ENCODE measurements at regions not wholly inside any gene's neighbourhood (a gene's known extent, or its start where the extent isn't known, plus 50 kb on each side); places are given as distances from the start of the nearest gene placed in this dataset.

DNA sequence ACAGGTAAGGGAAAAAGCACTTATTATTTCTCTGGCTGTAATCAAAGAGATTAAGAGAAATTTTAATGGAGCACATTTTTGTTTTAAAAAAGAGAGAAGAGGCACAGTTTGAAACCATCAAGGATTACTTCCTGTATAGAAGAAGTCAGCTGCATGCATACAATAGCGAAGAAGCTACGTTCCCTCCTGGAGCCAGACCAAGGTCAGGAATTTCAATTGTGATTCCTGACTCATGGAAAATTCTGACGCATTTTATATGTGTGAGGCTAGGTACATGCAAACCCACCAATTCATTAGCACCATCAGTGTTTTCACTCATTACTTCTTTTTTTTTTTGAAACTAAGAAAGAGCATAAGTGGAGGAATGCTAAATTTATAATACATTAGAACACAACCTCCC lies 232.7 kb upstream of the SGK1 start:
- no peak overlapping the region for H3K27ac ChIP-seq
- peaks cover 6% of the 10 kb centered on the region for H3K4me1 ChIP-seq
- H3K27me3 ChIP-seq (ENCODE audit: control insufficient read depth, insufficient read depth, low read length) = no peaks in the 10 kb centered on the region
- no peak overlapping the region for H2AFZ ChIP-seq
- H3K4me2 ChIP-seq (ENCODE audit: low read length) = peak overlapping the region; percentile 48
- peak overlapping the region; percentile 23 for H3K4me3 ChIP-seq (ENCODE audit: low read depth, low read length)
- H3K9me3 ChIP-seq (ENCODE audit: control insufficient read depth, low read length) = no peaks in the 10 kb centered on the region
- no peaks in the 10 kb centered on the region for H3K79me2 ChIP-seq
- TF ChIP-seq CTCF (IDR thresholded peaks at IDR 0.05) = no peak
- H3K36me3 ChIP-seq (ENCODE audit: control insufficient read depth, insufficient read depth, low read length) = no peaks in the 10 kb centered on the region
- H3K9ac ChIP-seq = no peak overlapping the region

- H2AFZ ChIP-seq = no peak overlapping the region
- no peaks in the 10 kb centered on the region for H3K9me3 ChIP-seq (ENCODE audit: control insufficient read depth, low read length)
- no peaks in the 10 kb centered on the region for H3K79me2 ChIP-seq
- H3K9ac ChIP-seq = no peak overlapping the region
- peaks cover 6% of the 10 kb centered on the region for H3K4me1 ChIP-seq
- no peak overlapping the region for H3K4me3 ChIP-seq (ENCODE audit: low read depth, low read length)
- H3K27ac ChIP-seq = no peak overlapping the region
- H3K27me3 ChIP-seq (ENCODE audit: control insufficient read depth, insufficient read depth, low read length) = no peaks in the 10 kb centered on the region
- no peak overlapping the region for H3K4me2 ChIP-seq (ENCODE audit: low read length)
- TF ChIP-seq CTCF (IDR thresholded peaks at IDR 0.05) = no peak
- no peaks in the 10 kb centered on the region for H3K36me3 ChIP-seq (ENCODE audit: control insufficient read depth, insufficient read depth, low read length)
Measured at GRCh38 chr6:134549854-134550253, 231.9 kb upstream of the SGK1 start.

DNA sequence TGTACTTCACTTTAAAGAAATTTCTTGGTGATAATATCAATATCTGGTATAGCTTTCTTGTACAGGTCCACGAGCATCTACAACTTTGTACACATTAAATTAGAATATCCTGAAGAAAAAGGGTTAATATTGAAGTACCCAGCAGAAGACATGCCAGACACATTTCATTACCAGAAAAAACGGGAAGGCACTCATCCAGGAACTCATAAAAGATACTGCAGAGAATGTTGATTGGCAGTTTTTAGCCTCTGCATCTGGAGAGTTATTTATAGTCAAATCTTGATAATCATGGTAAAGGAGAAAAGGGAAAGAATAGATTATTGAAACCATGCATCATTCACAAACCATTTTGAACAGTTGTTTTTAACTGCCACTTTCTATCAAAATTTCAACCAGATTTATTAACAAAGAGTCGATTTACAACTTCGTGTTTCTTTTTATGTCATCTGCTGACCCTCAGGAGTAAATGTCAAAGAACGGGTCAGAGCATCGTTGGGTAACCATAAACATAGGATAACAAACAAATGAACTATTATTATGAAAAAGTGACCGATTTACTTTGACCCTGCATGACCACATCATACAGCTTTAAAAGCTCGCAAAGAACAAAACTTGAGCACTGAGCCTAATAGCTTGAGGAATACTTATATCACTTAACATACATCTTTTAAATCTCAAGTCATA lies 229.2 kb upstream of the SGK1 start:
- Histone ChIP-seq H3K36me3 (ENCODE audit: control insufficient read depth, insufficient read depth, low read length) (no peaks in the 10 kb centered on the region), H3K9ac (no peak overlapping the region), H2AFZ (no peak overlapping the region), H3K4me2 (ENCODE audit: low read length) (no peak overlapping the region), H3K9me3 (ENCODE audit: control insufficient read depth, low read length) (no peaks in the 10 kb centered on the region), H3K27me3 (ENCODE audit: control insufficient read depth, insufficient read depth, low read length) (no peaks in the 10 kb centered on the region), H3K4me3 (ENCODE audit: low read depth, low read length) (no peak overlapping the region), H3K27ac (no peak overlapping the region), H3K79me2 (no peaks in the 10 kb centered on the region), H3K4me1 (peaks cover 12% of the 10 kb centered on the region)
- no peak for TF ChIP-seq CTCF (IDR thresholded peaks at IDR 0.05)

DNA sequence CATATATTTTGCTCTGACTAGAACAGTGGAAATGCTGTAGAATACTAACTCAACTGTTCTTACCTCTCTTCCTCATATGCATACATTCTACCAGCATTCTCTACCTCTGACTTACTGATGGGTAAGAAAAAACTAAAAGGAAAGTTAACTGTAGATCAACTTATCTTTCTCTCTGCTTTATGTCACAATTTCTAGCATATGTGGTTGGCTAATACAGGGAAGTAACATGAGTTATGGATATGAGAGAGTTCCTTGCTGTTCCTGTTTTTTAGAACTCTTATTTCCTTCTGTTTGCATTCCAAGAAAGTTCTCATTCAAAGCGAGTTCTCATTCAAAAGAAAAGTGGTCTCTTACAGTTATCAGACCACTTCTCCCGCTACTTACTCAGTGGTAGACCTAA lies 226.8 kb upstream of the SGK1 start:
- H3K27ac ChIP-seq = no peak overlapping the region
- no peaks in the 10 kb centered on the region for H3K79me2 ChIP-seq
- H3K4me3 ChIP-seq (ENCODE audit: low read depth, low read length) = no peak overlapping the region
- H3K4me2 ChIP-seq (ENCODE audit: low read length) = no peak overlapping the region
- H3K9ac ChIP-seq = no peak overlapping the region
- H2AFZ ChIP-seq = no peak overlapping the region
- no peak for TF ChIP-seq CTCF (IDR thresholded peaks at IDR 0.05)
- peaks cover 18% of the 10 kb centered on the region for H3K4me1 ChIP-seq
- no peaks in the 10 kb centered on the region for H3K27me3 ChIP-seq (ENCODE audit: control insufficient read depth, insufficient read depth, low read length)
- no peaks in the 10 kb centered on the region for H3K9me3 ChIP-seq (ENCODE audit: control insufficient read depth, low read length)
- H3K36me3 ChIP-seq (ENCODE audit: control insufficient read depth, insufficient read depth, low read length) = no peaks in the 10 kb centered on the region

GRCh38 chr6:134543128-134543527 lies 225.2 kb upstream of the SGK1 start:
- Histone ChIP-seq H3K27me3 (ENCODE audit: control insufficient read depth, insufficient read depth, low read length) (no peaks in the 10 kb centered on the region), H3K27ac (no peak overlapping the region), H3K36me3 (ENCODE audit: control insufficient read depth, insufficient read depth, low read length) (no peaks in the 10 kb centered on the region), H2AFZ (peak overlapping the region; percentile 34), H3K4me3 (ENCODE audit: low read depth, low read length) (no peak overlapping the region), H3K4me2 (ENCODE audit: low read length) (no peak overlapping the region), H3K9me3 (ENCODE audit: control insufficient read depth, low read length) (no peaks in the 10 kb centered on the region), H3K9ac (no peak overlapping the region), H3K4me1 (peaks cover 19% of the 10 kb centered on the region), H3K79me2 (no peaks in the 10 kb centered on the region)
- TF ChIP-seq CTCF (IDR thresholded peaks at IDR 0.05) = no peak
